GM11168 (cell line): ENCODE measurements at regions not wholly inside any gene's neighbourhood (a gene's known extent, or its start where the extent isn't known, plus 50 kb on each side); places are given as distances from the start of the nearest gene placed in this dataset.

ENCODE experiments used
- in situ Hi-C: fragments of 300-500 bp; cut with MboI; formaldehyde crosslinking; loops from one replicate; pipeline ENCODE4 v1.12.0; 2022; ENCODE audit warnings: low sequenced_read_pairs; ENCODE audit not compliant: unreplicated experiment

DNA sequence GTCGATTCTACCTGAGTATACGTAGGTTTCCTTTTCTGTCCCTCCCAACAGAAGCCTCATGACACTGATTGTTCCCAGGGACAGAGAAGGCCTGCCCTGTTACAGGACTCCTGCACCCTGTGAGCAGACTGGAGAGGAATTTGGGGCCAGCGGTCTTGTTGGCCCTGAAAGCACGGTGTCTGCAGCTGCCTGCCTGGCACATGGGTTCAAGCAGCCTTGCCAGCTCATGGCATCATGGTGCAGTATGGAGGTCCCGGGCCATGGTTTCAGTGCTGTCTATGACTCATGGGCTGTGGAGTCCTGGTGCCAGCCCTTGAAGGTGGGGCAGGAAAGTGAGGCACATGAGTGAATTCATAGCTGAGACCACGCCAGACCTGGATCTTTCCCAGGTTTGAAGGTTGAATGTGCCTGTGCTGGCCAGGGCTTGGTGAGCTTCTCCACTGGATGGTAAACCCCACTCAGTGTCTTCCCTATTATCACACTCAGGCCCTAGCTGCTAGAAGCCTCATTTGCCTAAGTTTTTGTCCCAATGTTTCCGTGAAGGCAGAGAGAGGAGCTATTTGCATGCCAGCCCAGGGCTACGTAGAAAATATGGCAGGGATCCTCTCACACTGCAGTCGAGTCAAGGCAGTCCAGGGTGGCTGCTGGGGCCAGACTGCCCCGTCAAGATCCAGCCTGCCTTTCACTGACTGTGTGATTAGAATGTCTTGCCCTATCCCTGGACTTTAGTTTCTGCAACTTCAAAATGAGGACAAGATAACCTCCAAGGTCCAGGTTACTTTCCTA is 277.2 kb upstream of the CCL2 start:
- in situ Hi-C loops: no loop called here

DNA sequence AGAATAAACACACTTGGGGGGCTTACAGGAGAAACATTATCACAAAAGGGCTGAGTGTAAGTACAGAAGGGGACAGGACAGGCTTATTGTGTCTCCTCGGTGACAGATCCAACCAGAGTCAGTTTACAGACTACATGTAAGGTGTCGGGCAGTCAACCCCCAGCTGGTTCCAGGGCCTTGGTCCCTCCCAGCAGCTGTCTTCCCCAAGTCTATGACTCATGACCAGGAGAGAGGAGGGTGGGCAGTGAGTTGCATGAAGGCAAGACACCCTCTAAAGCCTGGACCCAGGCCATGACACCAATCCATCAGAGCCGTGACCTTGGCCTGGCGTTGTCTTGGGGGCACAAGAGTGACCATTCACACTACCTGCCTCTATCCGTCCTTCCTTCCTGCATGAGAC is 276.2 kb upstream of the CCL2 start:
- in situ Hi-C loops: no loop called here

DNA sequence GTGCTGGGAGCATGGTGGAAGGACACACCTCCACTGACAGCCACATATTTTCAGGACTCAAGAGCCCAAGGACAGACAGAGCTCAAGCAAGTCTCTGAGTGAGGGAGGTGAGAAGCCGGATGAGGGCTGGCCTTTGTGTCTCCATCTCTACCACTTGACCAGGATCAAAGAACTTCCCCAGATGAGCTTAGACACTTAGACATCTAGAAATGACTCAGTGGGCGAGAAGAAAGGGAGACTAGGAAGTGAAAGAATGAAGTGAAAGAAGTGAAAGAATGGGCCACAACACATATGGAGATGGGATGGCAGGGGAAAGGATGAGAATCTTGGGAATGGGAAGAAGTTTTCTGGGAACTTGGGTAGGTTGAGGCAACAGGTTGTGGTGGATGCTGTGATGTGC is 274.9 kb upstream of the CCL2 start:
- in situ Hi-C loops: no loop called here

DNA sequence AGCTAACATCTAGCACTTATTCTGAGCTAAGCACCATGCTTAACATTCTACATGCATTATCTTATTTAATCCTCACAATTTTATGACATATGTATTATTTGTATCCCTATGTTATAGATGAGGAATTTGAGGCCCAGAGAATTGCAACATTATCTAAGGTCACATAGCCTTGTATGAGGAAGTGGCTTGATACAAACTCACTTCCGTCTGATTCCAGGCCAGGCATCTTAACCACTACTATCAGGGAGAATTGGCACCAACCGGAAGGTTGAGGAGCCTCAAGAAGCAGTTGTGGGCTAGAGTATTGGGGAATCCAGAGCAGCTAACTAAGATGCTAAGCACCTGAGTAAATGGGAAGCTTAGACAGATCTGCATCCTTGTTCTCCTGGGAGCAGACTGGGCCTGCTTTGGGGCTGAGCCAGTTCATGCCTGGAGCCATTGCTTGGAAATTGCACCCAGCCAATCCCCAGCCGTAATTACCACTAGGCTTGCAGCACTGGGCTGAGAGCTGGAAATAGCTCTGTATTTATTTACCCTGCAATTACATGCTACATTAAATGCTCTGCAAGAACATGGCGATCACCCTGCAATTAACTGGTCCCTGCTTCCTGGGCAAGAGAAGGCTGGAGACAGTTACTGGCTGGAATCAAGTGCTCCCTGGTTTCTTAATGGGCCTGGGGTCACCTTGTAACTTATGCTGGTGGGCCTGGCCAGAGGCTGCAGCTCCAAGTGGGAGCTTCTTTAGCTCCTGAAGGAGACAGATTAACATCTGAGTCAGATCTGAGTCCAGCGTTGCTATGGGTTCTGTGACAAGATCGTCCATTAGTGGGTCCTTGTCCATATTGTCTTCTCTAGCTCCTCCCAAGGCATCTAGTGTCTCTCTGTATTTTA is 273.1 kb upstream of the CCL2 start:
- in situ Hi-C loops: no loop called here

DNA sequence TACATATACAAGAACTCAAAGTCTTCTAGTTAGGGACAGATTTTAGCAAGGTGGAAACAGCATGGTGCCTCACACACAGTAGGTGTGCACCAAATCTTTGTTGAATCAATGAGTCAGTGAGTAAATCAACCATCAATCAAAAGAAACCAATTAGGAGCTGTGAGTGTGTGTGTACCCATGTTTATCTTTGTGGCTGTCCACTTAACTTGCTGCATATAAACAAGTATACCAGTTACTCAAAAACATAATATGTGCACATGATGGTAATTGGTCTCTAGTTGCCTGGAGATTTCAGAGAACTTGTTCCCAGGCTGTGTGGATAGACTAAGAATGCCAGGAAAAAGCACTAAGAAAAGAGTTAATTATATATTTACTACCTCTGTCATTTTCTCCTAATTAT is 272.2 kb upstream of the CCL2 start:
- in situ Hi-C loops: no loop called here

DNA sequence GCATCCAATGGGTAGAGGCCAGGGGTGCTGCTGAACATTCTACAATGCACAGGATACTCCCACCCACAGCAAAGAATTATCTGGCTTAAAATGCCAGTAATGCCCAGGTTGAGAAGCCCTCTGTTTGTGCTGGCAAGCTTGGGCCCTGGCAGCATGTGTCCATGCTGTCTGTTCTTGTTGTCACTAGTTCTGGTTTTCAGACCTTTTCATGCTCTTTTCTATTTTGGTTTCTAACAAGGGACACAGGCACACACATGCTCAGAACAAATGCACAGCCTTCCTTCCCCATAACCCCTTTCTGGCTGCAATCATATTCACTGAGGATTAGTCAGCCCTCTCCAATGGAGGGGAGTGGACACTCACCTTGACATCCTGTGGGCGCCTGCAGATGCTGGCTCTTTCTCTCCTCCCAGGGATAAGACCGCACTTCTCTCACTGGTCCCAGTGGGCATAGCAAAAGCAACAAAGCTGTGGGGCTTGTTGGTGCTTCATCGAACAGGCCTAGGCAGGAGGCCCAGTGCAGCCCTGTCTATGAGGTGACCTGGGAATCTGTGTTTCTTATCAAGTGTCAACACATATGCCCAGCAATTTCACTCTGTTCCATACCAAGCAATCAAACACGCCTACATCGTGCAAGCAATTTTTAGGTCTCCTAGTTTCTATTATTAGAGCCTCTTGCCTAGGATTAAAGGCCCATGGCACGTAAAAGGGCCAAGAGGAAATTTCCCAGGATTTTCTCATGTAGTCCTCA is 271.1 kb upstream of the CCL2 start:
- in situ Hi-C loops: no loop called here

DNA sequence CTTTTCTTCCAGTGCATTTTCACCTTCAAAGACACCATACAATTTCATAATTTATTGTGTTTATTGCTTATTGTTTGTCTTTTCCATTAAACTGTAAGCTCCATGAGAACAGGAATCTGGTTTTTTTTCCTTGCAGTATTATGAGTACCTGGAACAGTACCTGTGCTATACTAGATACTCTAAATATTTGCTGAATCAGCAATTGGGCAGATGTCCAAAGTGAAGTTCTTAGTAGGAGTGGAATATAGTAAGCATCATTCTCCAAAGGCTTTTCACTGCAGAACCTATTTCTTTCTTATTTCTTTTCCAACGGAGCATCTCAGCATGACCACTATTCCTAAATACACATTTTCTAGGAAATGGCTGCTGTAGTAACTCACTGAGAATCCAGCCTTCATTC is 269.0 kb upstream of the CCL2 start:
- in situ Hi-C loops: no loop called here

DNA sequence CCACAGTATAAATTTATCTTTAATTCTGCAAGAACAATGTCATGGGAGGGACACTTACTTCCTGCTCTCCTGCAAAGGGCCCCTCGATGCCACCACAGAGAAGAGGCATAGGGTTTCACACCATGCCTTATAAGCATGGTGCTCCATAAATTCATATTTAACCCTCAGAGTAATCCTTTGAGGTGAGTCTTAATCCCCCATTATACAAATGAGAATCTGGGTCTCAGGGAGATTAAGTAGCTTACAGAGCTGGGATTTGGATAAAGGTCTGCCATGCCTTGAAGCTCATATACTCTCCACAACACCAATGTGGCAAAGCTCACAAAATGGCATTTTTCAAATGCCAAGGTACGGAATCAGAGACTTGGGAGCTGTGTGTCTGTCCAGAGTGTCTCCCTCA is 268.5 kb upstream of the CCL2 start:
- in situ Hi-C loops: no loop called here

DNA sequence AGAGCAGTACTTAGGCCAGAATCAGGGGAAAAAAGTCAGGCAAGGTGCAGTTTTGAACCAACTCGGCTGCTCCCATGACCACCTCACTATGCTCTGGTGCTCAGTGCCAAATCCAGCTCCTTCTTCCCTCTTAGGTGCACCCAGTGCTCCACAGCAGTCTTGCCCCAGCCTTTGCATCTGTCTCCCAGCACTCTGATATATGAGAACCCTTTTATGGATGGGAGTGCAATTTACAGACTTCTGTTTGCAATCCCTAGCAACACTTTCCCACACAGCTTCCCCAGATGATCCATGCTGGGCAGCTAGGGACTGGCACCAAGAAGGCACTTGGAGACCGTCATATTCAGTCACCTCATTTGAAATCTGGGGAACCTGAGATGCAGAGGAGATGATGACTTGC is 267.9 kb upstream of the CCL2 start:
- in situ Hi-C loops: no loop called here

DNA sequence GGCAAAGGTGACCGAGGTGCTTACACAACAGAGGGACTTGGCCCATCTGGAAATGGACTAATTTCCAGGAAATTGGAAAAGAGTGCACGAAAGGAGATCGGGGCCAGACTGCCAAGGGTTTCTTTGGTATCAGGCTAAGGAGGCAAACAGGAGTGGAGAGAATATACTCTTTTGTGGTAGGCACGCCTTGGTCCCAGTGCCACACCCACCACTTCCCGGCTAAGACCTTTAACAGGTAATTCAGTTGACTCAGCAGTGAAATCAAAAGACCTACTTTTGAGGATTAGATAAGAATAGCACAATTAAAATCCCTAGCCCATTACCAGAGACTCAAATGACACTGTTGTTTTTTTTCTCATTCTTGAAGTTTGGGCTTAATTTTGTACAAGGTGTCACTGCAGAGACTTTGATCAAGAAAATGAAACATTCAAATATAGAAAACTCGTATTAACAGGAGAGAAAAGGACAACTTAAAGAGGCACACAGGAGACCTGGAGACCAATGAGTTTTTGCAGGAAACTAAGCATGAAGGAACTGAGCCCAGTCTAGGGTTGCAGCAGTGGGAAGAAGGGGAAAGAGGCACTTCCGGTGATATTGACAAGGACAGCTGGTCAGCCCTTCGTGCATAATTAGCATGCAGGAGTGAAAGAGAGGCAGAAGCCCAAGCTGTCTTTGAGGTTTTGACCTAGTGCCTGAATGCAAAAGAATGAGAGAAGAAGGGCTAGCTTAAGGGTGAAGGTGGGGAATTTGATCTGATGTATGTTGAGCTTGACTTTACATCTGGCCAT is 265.5 kb upstream of the CCL2 start:
- in situ Hi-C loops: no loop called here

DNA sequence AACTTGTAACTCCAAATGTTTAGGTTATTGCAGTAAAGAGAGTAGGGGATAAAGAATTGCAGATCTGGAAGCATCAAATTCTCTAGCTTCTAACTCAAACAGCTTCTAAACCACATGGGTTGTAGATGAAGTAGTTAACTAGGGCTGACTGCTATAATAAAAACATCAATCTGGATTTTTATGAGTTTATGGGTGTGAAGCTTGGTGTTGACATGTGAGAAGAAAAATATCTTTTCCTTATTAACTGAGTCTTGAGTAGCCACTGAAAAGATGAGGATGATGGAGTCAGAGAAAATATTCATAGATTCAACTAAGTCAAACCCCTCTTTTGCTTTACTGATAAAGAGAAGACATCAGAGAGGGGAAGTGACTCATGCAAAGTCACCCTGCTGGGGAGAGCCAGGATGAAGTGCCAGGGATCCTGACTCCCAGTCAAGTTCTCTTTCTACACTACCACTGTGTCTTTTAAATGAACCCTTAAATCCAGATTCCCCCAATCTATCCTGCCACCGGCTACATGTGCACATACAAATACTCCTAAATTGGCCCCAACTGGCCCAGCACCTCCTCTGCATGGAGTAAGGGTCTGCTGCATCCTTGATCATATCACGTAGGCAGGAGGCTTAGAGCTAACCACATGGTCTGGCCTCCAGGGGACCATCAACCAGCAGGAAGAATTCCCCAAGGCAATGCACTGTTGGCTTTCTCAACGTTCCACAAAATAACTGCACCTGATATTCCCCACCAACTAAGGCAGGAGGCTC is 264.0 kb upstream of the CCL2 start:
- in situ Hi-C loops: no loop called here

DNA sequence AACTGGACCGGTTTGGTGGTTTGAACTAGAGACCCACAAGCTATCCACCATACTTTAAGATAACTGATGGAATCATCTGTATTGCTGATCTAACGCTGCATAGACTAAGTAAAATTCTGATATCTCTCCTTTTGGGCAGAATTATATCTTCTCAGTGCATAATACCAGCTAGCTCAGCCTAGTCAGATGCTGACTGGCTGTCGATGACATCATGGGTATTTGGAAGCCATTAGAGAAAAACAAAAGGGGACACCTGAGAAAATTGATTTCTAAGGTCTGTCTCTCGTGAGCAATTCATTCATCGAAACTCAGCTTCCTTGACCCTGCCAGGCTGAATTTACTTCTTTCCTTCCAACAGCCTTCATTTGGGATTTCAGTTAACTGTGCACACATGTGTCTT is 263.0 kb upstream of the CCL2 start:
- in situ Hi-C loops: no loop called here

DNA sequence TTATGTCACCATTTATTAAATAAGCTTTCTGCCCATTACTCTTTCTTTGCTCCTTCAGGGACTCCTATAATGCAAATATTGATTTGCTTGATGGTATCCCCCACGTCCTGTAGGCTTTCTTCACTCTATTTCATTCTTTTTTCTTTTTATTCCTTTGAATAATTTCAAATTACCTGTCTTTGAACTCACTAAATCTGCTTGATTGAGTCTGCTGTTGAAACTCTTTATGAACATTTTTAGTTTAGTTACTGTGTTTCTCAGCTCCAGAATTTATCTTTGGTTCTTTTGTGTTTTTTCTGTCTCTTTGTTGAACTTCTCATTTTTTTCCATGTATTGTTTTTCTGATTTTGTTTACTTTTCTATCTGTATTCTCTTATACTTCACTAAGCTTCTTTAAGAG is 254.4 kb upstream of the CCL2 start:
- in situ Hi-C loops: no loop called here

DNA sequence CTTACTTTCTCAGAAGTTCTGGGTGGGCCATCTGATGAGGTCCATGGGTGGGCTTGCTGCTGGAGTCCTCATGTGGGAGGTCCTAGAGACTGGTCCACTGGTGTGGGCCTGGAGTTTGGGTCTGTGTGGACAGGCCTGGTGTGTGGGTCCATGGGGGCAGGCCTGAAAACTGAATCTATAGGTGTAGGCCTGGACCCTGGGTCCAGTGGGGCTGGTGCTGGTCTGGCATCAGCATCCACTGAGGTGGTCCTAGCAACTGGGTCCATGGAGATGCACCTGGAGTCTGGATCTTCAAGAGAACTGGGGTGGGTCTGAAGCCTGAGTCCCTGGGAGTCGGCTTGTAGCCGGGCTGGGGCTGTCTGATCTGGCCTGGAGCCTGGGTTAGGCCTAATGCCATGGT is 253.8 kb upstream of the CCL2 start:
- in situ Hi-C loops: no loop called here

DNA sequence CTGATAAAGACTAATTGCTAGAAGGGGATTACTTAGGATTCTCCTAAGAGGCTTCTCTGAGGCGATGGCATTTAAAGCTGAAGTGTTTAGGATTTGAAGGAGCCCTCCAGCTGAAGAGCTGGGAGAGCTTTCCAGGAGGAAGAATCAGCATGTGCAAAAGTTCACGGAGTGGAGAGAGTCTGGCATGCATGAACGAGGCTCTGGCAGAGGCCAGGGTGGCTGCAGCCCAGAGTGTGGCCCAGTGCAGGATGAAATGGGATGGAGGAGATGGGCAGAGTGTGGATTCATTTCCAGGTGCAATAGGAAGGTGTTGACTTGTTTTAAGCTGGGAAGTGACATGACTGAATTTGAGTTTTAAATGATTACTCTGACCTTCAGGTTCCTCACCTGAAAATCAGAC is 249.0 kb upstream of the CCL2 start:
- in situ Hi-C loops: no loop called here

DNA sequence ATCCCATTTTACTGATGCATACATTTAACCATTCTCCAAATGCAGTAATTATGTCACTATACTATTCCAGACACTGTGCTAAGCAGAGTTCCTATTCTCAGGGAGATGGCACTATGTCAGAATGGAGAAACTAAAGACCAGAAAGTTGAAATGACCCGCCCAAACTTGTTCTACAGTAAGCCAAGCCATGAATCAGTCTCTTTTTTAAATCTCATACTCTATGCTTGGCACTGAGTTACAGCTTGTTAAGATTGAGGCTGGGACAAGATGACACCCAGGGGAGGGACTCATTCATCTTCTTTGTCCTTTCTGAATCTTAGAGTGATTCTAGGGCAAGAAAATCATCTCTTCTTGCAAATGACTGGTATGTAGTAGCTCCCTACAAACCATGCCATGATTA is 247.0 kb upstream of the CCL2 start:
- in situ Hi-C loops: no loop called here

DNA sequence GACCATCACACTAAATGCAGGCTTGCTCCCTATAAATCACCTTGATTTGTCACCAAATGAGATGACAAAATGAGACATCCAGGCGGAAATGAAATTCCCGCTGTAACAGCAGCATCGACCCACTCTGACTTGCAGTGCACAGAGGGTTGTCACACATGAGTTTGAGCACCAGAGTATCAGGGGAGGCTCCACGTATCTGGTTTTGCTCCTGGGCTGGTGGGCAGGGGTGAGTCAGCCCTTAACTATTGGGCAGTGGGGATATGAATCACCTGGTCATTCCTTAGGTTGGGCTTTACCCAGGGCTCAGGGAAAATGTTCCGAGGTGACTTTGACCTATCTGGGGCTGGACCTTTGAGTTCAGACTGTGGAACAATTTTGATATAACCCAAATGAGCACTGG is 245.2 kb upstream of the CCL2 start:
- in situ Hi-C loops: no loop called here

DNA sequence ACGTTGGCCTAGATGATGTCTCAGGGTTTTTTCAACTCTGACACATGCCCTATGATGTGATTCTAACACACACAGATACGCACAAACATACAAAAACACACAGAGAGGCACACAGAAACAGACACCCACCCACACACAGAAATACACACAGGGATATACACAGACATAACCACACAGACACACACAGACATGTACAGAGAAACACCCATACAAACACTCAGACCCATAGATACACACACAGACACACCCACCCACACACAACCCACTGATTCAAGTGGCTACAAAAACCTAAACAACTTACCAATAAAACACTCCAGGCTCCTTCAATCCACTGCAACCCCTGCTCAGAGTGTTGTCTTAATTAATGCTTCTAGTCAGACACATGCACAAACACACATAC is 244.6 kb upstream of the CCL2 start:
- in situ Hi-C loops: no loop called here

DNA sequence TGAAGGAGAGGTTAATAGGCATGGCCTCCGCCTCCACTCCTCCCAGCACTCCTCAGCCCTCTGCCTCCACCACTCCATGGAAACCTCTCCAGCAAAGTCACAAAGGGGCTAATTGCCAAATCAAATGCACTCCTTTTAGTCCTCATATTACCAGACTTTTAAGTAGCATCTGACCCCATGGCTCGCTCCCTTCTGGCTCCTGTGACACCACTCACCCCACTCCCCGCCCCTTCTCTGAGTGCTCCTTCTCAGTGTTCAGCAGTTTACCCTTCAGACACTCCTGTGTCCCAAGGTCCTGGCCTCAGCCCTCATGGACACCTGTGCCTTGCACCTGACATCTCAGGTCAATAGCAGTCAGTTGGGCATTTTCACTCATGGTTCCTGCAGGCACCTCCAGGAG is 243.5 kb upstream of the CCL2 start:
- in situ Hi-C loops: no loop called here
